ENCODE measurements at regions not wholly inside any gene's neighbourhood (a gene's known extent, or its start where the extent isn't known, plus 50 kb on each side); places are given as distances from the start of the nearest gene placed in this dataset.

GRCh38 chr4:136898590-136899248 lies 633.6 kb downstream of the PCDH18 start:
- CTCF ChIA-PET: no interaction called here

GRCh38 chr4:136893573-136893972 lies 638.7 kb downstream of the PCDH18 start:
- ChIA-PET POLR2A (no interaction called here), CTCF (no interaction called here)
- H3K4me3 ChIP-seq: no peak overlapping the region
- 12% methylated on average over 1 of the region's 1 CpG for WGBS (ENCODE audit: missing lambda C conversion rate)
- H3K4me1 ChIP-seq: no peaks in the 10 kb centered on the region
- TF ChIP-seq, protein P1, sequence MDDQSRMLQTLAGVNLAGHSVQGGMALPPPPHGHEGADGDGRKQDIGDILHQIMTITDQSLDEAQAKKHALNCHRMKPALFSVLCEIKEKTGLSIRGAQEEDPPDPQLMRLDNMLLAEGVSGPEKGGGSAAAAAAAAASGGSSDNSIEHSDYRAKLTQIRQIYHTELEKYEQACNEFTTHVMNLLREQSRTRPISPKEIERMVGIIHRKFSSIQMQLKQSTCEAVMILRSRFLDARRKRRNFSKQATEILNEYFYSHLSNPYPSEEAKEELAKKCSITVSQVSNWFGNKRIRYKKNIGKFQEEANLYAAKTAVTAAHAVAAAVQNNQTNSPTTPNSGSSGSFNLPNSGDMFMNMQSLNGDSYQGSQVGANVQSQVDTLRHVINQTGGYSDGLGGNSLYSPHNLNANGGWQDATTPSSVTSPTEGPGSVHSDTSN (IDR thresholded peaks at IDR 0.05): no peak
- H3K4me2 ChIP-seq: no peak overlapping the region
- no peak for ATAC-seq
- no peak overlapping the region for H3K27ac ChIP-seq
- DNase-seq (ENCODE audit: low read depth in 1 of 2, low spot score in 1 of 2): no peak
- FAIRE-seq: no peak
- no peaks in the 10 kb centered on the region for H3K9me3 ChIP-seq

More at GRCh38 chr4:136898590-136899248, 633.6 kb downstream of the PCDH18 start:
- Histone ChIP-seq H3K4me1 (no peaks in the 10 kb centered on the region), H3K9me3 (no peaks in the 10 kb centered on the region), H3K27ac (no peak overlapping the region), H3K4me3 (no peak overlapping the region), H3K4me2 (no peak overlapping the region)
- TF ChIP-seq CEBPB (IDR thresholded peaks at IDR 0.05): no peak
- TF ChIP-seq BCL3 (IDR thresholded peaks at IDR 0.05): no peak
- TF ChIP-seq, protein P2, sequence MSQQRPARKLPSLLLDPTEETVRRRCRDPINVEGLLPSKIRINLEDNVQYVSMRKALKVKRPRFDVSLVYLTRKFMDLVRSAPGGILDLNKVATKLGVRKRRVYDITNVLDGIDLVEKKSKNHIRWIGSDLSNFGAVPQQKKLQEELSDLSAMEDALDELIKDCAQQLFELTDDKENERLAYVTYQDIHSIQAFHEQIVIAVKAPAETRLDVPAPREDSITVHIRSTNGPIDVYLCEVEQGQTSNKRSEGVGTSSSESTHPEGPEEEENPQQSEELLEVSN (IDR thresholded peaks at IDR 0.05; ENCODE audit: borderline replicate concordance, low read depth): no peak
- no peak for TF ChIP-seq HEYL (CRISPR knock-in tag; IDR thresholded peaks at IDR 0.05)
- TF ChIP-seq NR3C1 (IDR thresholded peaks at IDR 0.05): no peak
- no peak for TF ChIP-seq HES2 (IDR thresholded peaks at IDR 0.05)
- no peak for TF ChIP-seq ESRRA (IDR thresholded peaks at IDR 0.05; ENCODE audit: borderline replicate concordance, low read length)
- no peak for TF ChIP-seq MAFK (IDR thresholded peaks at IDR 0.05; ENCODE audit: partially characterized antibody)
- TF ChIP-seq, protein P3, sequence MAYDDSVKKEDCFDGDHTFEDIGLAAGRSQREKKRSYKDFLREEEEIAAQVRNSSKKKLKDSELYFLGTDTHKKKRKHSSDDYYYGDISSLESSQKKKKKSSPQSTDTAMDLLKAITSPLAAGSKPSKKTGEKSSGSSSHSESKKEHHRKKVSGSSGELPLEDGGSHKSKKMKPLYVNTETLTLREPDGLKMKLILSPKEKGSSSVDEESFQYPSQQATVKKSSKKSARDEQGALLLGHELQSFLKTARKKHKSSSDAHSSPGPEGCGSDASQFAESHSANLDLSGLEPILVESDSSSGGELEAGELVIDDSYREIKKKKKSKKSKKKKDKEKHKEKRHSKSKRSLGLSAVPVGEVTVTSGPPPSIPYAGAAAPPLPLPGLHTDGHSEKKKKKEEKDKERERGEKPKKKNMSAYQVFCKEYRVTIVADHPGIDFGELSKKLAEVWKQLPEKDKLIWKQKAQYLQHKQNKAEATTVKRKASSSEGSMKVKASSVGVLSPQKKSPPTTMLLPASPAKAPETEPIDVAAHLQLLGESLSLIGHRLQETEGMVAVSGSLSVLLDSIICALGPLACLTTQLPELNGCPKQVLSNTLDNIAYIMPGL (CRISPR knock-in tag; IDR thresholded peaks at IDR 0.05; ENCODE audit: borderline replicate concordance): no peak
- TF ChIP-seq SMC3 (IDR thresholded peaks at IDR 0.05): no peak
- no peak for TF ChIP-seq RNF2 (IDR thresholded peaks at IDR 0.05; ENCODE audit: borderline replicate concordance, low read depth)
- TF ChIP-seq, protein P4, sequence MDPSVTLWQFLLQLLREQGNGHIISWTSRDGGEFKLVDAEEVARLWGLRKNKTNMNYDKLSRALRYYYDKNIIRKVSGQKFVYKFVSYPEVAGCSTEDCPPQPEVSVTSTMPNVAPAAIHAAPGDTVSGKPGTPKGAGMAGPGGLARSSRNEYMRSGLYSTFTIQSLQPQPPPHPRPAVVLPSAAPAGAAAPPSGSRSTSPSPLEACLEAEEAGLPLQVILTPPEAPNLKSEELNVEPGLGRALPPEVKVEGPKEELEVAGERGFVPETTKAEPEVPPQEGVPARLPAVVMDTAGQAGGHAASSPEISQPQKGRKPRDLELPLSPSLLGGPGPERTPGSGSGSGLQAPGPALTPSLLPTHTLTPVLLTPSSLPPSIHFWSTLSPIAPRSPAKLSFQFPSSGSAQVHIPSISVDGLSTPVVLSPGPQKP (IDR thresholded peaks at IDR 0.05; ENCODE audit: low read depth, low read length): no peak
- TF ChIP-seq CBX2 (IDR thresholded peaks at IDR 0.05; ENCODE audit: borderline replicate concordance, low read depth): no peak
- no peak for TF ChIP-seq HDAC2 (IDR thresholded peaks at IDR 0.05)
- ATAC-seq: no peak
- no peak for DNase-seq (ENCODE audit: low read depth in 1 of 2, low spot score in 1 of 2)
- 46% methylated on average over 1 of the region's 1 CpG for WGBS (ENCODE audit: missing lambda C conversion rate)
- FAIRE-seq: no peak
- POLR2A ChIA-PET: no interaction called here

DNA sequence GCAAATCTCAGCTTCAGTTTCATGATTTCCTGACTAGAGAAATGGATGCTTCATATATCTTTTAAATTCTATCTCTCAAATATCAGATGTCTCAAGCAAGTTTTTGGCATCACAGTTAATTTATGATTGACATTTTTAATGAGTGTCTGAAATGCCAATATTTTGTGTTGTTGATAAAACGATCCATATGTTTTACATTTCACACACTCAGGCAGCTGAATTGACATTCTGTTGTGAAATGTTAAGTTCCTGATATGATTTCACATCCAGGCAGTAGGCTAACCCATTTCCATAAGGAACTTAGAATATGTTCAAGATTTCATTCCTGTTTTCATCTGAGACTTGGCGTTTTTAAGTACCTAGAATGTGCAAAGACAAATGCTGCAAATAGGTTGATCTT lies 650.6 kb downstream of the PCDH18 start:
- H3K9me3 ChIP-seq: no peaks in the 10 kb centered on the region
- no peak overlapping the region for H3K4me3 ChIP-seq
- no peaks in the 10 kb centered on the region for H3K4me1 ChIP-seq
- no peak overlapping the region for H3K4me2 ChIP-seq
- FAIRE-seq (no peak), ATAC-seq (no peak), DNase-seq (ENCODE audit: low read depth in 1 of 2, low spot score in 1 of 2) (no peak)
- TF ChIP-seq POLR2A (IDR thresholded peaks at IDR 0.05; ENCODE audit: low read length) (no peak), CHD4 (IDR thresholded peaks at IDR 0.05; ENCODE audit: borderline replicate concordance) (no peak), MAFK (IDR thresholded peaks at IDR 0.05; ENCODE audit: partially characterized antibody) (no peak), PHF8 (IDR thresholded peaks at IDR 0.05; ENCODE audit: borderline replicate concordance, low read depth) (no peak), MAZ (IDR thresholded peaks at IDR 0.05; ENCODE audit: borderline replicate concordance, low read depth, low read length) (no peak)
- H3K27ac ChIP-seq: no peak overlapping the region
- ChIA-PET POLR2A (no interaction called here), CTCF (no interaction called here)
- 15% methylated on average over 2 of the region's 2 CpGs for WGBS (ENCODE audit: missing lambda C conversion rate)

Data from A549 (cell line).